HepG2 (cell line): ENCODE measurements at regions not wholly inside any gene's neighbourhood (a gene's known extent, or its start where the extent isn't known, plus 50 kb on each side); places are given as distances from the start of the nearest gene placed in this dataset.

Source experiments
- ATAC-seq: fragments of 200-7000 bp; cut with Tn5 transposase; 3 replicates; pipeline ENCODE4 v1.9.1; 2020; ENCODE audit warnings: mild to moderate bottlenecking, moderate library complexity
- BruUV-seq: library from RNA; stranded (reverse); fragments of 400-500 nt; replicated peaks from 2 replicates; lab custom pipeline; 2021; lab: Mats Ljungman, UMichigan
- CTCF ChIA-PET: fragments of 300-600 bp; formaldehyde crosslinking; extraction: SDS; loops from one replicate; lab custom pipeline; 2021; ENCODE audit warnings: low total read pairs, inconsistent platforms, low intra/inter-chr PET ratio; lab: Yijun Ruan, JAX
- POLR2A ChIA-PET: fragments of 350-600 bp; sonication (Branson Sonifier 250); formaldehyde crosslinking; loops from one replicate; lab custom pipeline; 2020; ENCODE audit warnings: antibody characterized with exemption, inconsistent platforms; lab: Yijun Ruan, JAX
- DNase-seq: peaks from one replicate; pipeline ENCODE4 v3.0.0-alpha.2; 2015; ENCODE audit warnings: low spot score
- FAIRE-seq: peaks from 3 replicates; lab custom pipeline; 2011; peaks lifted over from hg19 to GRCh38; lab: Jason Lieb, UNC
- H2AFZ ChIP-seq: one replicate; pipeline ENCODE4 v1.6.1; 2011; ENCODE audit warnings: low read length, inconsistent platforms
- H3K27ac ChIP-seq: fragments of 300-600 bp; 3 replicates; pipeline ENCODE4 v1.8.0; 2011; ENCODE audit warnings: mixed run types, mild to moderate bottlenecking, mixed read lengths, low read length, inconsistent platforms; ENCODE audit not compliant: insufficient read depth; ENCODE audit errors: extremely low read length
- H3K27me3 ChIP-seq, 2 experiments: fragments of 200-600 bp in 1 of 2; 2 replicates in 1 of 2; 3 replicates in 1 of 2; pipeline versions ENCODE4 v1.6.0 to v1.8.0; 2011; ENCODE audit warnings: low read length in 2 of 2, mild to moderate bottlenecking in 2 of 2, moderate library complexity in 2 of 2, inconsistent platforms in 1 of 2; ENCODE audit not compliant: insufficient read depth in 2 of 2, control insufficient read depth in 1 of 2
- H3K36me3 ChIP-seq, 2 experiments: fragments of 200-600 bp in 1 of 2; replicated peaks in 1 of 2; 2 replicates in 1 of 2; 3 replicates in 1 of 2; pipeline versions ENCODE4 v1.5.1 to v1.8.0; 2011; ENCODE audit warnings: low read length in 2 of 2, inconsistent platforms in 1 of 2; ENCODE audit not compliant: insufficient read depth in 2 of 2, control insufficient read depth in 1 of 2
- H3K4me1 ChIP-seq: 2 replicates; pipeline ENCODE4 v1.5.1; 2012; ENCODE audit warnings: low read length, inconsistent platforms; ENCODE audit not compliant: insufficient read depth
- H3K4me2 ChIP-seq: 2 replicates; pipeline ENCODE4 v1.6.0; 2011; ENCODE audit warnings: low read depth, low read length, inconsistent platforms
- H3K4me3 ChIP-seq, 3 experiments: fragments of 200-600 bp in 1 of 3; sonication (generic), shearing (Covaris generic) in 1 of 3; replicated peaks in 1 of 3; 2 replicates each; pipeline ENCODE4 v1.5.1; 2011 to 2016; ENCODE audit warnings: low read length in 3 of 3, inconsistent platforms in 2 of 3, low read depth in 2 of 3, mild to moderate bottlenecking in 2 of 3, control low read depth in 1 of 3, mixed read lengths in 1 of 3; ENCODE audit not compliant: insufficient read depth in 1 of 3
- H3K79me2 ChIP-seq: one replicate; pipeline ENCODE4 v1.6.1; 2011; ENCODE audit warnings: low read length, inconsistent platforms; ENCODE audit not compliant: insufficient read depth
- H3K9ac ChIP-seq: 2 replicates; pipeline ENCODE4 v1.6.0; 2011; ENCODE audit warnings: mild to moderate bottlenecking, low read depth, low read length, inconsistent platforms; ENCODE audit not compliant: insufficient read depth
- H3K9me3 ChIP-seq: 2 replicates; pipeline ENCODE4 v1.5.1; 2012; ENCODE audit warnings: mild to moderate bottlenecking, low read length
- H4K20me1 ChIP-seq: 2 replicates; pipeline ENCODE4 v1.6.0; 2011; ENCODE audit warnings: inconsistent platforms, mild to moderate bottlenecking, low read length, moderate library complexity; ENCODE audit not compliant: insufficient read depth
- ATF7 ChIP-seq, 2 experiments: fragments of 450-650 bp in 1 of 2; sonication (generic) in 1 of 2; formaldehyde crosslinking in 1 of 2; IDR thresholded peaks; 2 replicates each; pipeline versions ENCODE4 v1.4.0 to v1.6.1; 2016 to 2020; ENCODE audit warnings: antibody characterized with exemption in 1 of 2, mild to moderate bottlenecking in 1 of 2, missing genetic modification reagents in 1 of 2
- CBX1 ChIP-seq: IDR thresholded peaks from one replicate; pipeline ENCODE4 v1.6.1; 2016; ENCODE audit warnings: antibody characterized with exemption, low read depth
- CHD4 ChIP-seq: fragments of 200-600 bp; sonication (generic); IDR thresholded peaks from 2 replicates; pipeline ENCODE4 v1.7.0; 2017; ENCODE audit warnings: mild to moderate bottlenecking, low read length, borderline replicate concordance
- E2F2 ChIP-seq: sonication (generic); formaldehyde crosslinking; IDR thresholded peaks from 2 replicates; pipeline ENCODE4 v1.4.0; 2020; ENCODE audit warnings: missing genetic modification reagents, borderline replicate concordance
- ESRRA ChIP-seq: sonication (generic); formaldehyde crosslinking; IDR thresholded peaks from 2 replicates; pipeline ENCODE4 v1.5.1; 2020; ENCODE audit warnings: mild to moderate bottlenecking, low read depth, missing genetic modification reagents
- FLYWCH1 ChIP-seq: sonication (generic); formaldehyde crosslinking; IDR thresholded peaks from 2 replicates; pipeline ENCODE4 v1.8.1; 2023; ENCODE audit warnings: mild to moderate bottlenecking, missing genetic modification reagents
- FOXP1 ChIP-seq, 2 experiments: fragments of 450-650 bp in 1 of 2; IDR thresholded peaks; 2 replicates each; pipeline ENCODE4 v1.6.1; 2017 to 2018; ENCODE audit warnings: antibody characterized with exemption in 1 of 2
- HDAC1 ChIP-seq: sonication (generic); formaldehyde crosslinking; IDR thresholded peaks from 2 replicates; pipeline ENCODE4 v1.5.1; 2020; ENCODE audit warnings: mild to moderate bottlenecking, missing genetic modification reagents
- KDM3A ChIP-seq: IDR thresholded peaks from 2 replicates; pipeline ENCODE4 v1.6.1; 2018; ENCODE audit warnings: low read depth, missing compliant biosample characterization
- MAFK ChIP-seq, 2 experiments: IDR thresholded peaks in 1 of 2; conservative IDR thresholded peaks in 1 of 2; 2 replicates each; pipeline ENCODE4 v1.6.1; 2011; ENCODE audit warnings: improper control_type of control experiment in 2 of 2, low read length in 2 of 2
- NFATC3 ChIP-seq: sonication (generic); formaldehyde crosslinking; IDR thresholded peaks from 2 replicates; pipeline ENCODE4 v1.5.1; 2020; ENCODE audit warnings: mild to moderate bottlenecking, missing genetic modification reagents
- NR2C2 ChIP-seq: sonication (generic); formaldehyde crosslinking; IDR thresholded peaks from 2 replicates; pipeline ENCODE4 v1.4.0; 2020; ENCODE audit warnings: missing genetic modification reagents, mild to moderate bottlenecking, moderate library complexity, borderline replicate concordance
- PHF21A ChIP-seq: sonication (generic); formaldehyde crosslinking; IDR thresholded peaks from 2 replicates; pipeline ENCODE4 v1.5.0; 2020; ENCODE audit warnings: mild to moderate bottlenecking, missing genetic modification reagents
- STAT5B ChIP-seq: sonication (generic); formaldehyde crosslinking; IDR thresholded peaks from 2 replicates; pipeline ENCODE4 v1.4.0; 2020; ENCODE audit warnings: missing genetic modification reagents
- ZNF101 ChIP-seq: sonication (generic); formaldehyde crosslinking; IDR thresholded peaks from 2 replicates; pipeline ENCODE4 v1.4.0; 2020; ENCODE audit warnings: mild to moderate bottlenecking, low read depth, missing genetic modification reagents, borderline replicate concordance
- ZNF33A ChIP-seq: sonication (generic); formaldehyde crosslinking; IDR thresholded peaks from 2 replicates; pipeline ENCODE4 v1.5.1; 2020; ENCODE audit warnings: missing genetic modification reagents, mild to moderate bottlenecking, moderate library complexity, borderline replicate concordance
- WGBS: methylation state at CpG from one replicate; pipeline ENCODE4 v1.1.6; 2017; ENCODE audit warnings: low lambda C conversion rate; 5-methylcytosine and 5-hydroxymethylcytosine counted together
- in situ Hi-C: cut with HindIII; loops from 2 replicates; pipeline ENCODE4 v1.10.0; 2017; ENCODE audit warnings: low pct_unique_long_range_greater_than_20kb; ENCODE audit not compliant: extremely low pct_ligation_motif_present
- intact Hi-C: fragments of 100-400 bp; cut with micrococcal nuclease; formaldehyde crosslinking; loops from one replicate; pipeline ENCODE4 v1.10.0; 2022; ENCODE audit not compliant: unreplicated experiment
- TF ChIP-seq, protein P1 (sequence below): IDR thresholded peaks from 2 replicates; pipeline ENCODE4 v1.6.1; 2016; ENCODE audit warnings: missing compliant biosample characterization, missing genetic modification reagents, borderline replicate concordance

GRCh38 chr5:15124871-15125568 is 253.4 kb upstream of the ANKH start:
- TF ChIP-seq CBX1 (no peak), FLYWCH1 (CRISPR knock-in tag) (no peak), CHD4 (no peak), ESRRA (CRISPR knock-in tag) (no peak)
- in situ Hi-C loops (loop anchor here (25.0 kb wide), 1 partner anchor 662 kb away; no protein-coding TSS in a partner anchor), intact Hi-C loops (no loop called here)
- POLR2A ChIA-PET: no interaction called here
- Histone ChIP-seq H3K79me2 (no peaks in the 10 kb centered on the region), H3K36me3 (no peaks in the 10 kb centered on the region), H3K27ac (no peak overlapping the region), H3K4me2 (no peak overlapping the region), H3K4me3 (no peak overlapping the region), H2AFZ (no peak overlapping the region), H3K4me1 (no peaks in the 10 kb centered on the region), H3K27me3 (no peaks in the 10 kb centered on the region), H3K9ac (no peak overlapping the region), H4K20me1 (no peaks in the 10 kb centered on the region), H3K9me3 (no peaks in the 10 kb centered on the region)
- BruUV-seq: no TSS peak
- ATAC-seq (no peak), DNase-seq (no peak), FAIRE-seq (no peak)
- WGBS: 0% methylated on average over 2 of the region's 2 CpGs
- CTCF ChIA-PET: no interaction called here

- ChIA-PET CTCF (no interaction called here), POLR2A (no interaction called here)
- BruUV-seq: no TSS peak
- no peak for ATAC-seq
- Histone ChIP-seq H3K9me3 (no peaks in the 10 kb centered on the region), H3K27ac (no peak overlapping the region), H3K36me3 (no peaks in the 10 kb centered on the region), H3K4me2 (no peak overlapping the region), H3K4me1 (no peaks in the 10 kb centered on the region), H3K27me3 (no peaks in the 10 kb centered on the region), H4K20me1 (no peaks in the 10 kb centered on the region), H2AFZ (no peak overlapping the region), H3K4me3 (no peak overlapping the region), H3K9ac (no peak overlapping the region), H3K79me2 (no peaks in the 10 kb centered on the region)
- no peak for DNase-seq
- FAIRE-seq: no peak
- intact Hi-C loops: no loop called here
- whole genome bisulfite sequencing: 0% methylated on average over 3 of the region's 3 CpGs
- in situ Hi-C loops: loop anchor here (25.0 kb wide), 1 partner anchor 663 kb away; no protein-coding TSS in a partner anchor
- TF ChIP-seq ZNF33A (no peak), ZNF101 (CRISPR knock-in tag) (no peak), FOXP1 (IDR thresholded peaks at IDR 0.05) (no peak), FOXP1 (CRISPR knock-in tag; IDR thresholded peaks at IDR 0.05) (no peak), HDAC1 (CRISPR knock-in tag) (no peak), NFATC3 (CRISPR knock-in tag) (no peak), E2F2 (no peak), ATF7 (IDR thresholded peaks at IDR 0.05) (peak; percentile 20; the same call in 1 of the 2 replicates), ATF7 (CRISPR knock-in tag; IDR thresholded peaks at IDR 0.05) (no peak), NR2C2 (no peak), MAFK (conservative IDR thresholded peaks at IDR 0.05 in 1 of 2, IDR thresholded peaks at IDR 0.05 in 1 of 2; ENCODE audit: low read length in 2 of 2) (peak; percentile 66 to 84), PHF21A (CRISPR knock-in tag) (no peak), STAT5B (CRISPR knock-in tag) (no peak), KDM3A (no peak)
- TF ChIP-seq, protein P1, sequence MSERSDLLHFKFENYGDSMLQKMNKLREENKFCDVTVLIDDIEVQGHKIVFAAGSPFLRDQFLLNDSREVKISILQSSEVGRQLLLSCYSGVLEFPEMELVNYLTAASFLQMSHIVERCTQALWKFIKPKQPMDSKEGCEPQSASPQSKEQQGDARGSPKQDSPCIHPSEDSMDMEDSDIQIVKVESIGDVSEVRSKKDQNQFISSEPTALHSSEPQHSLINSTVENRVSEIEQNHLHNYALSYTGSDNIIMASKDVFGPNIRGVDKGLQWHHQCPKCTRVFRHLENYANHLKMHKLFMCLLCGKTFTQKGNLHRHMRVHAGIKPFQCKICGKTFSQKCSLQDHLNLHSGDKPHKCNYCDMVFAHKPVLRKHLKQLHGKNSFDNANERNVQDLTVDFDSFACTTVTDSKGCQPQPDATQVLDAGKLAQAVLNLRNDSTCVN (CRISPR knock-in tag): no peak
Observed at GRCh38 chr5:15124461-15124860, 252.9 kb upstream of the ANKH start.
